ENCODE measurements at regions not wholly inside any gene's neighbourhood (a gene's known extent, or its start where the extent isn't known, plus 50 kb on each side); places are given as distances from the start of the nearest gene placed in this dataset.
"Not testable (repeated sequence)": the region's sequence is repeated elsewhere in the genome, so short reads cannot be mapped to it uniquely, and the experiment has no call there.

- H3K4me3 ChIP-seq (replicated peaks; ENCODE audit: insufficient read depth, low read length); DNase-seq (ENCODE audit: low read depth in 1 of 2, low spot score in 1 of 2); H3K27ac ChIP-seq (replicated peaks); H3K27me3 ChIP-seq (ENCODE audit: insufficient read depth, poor library complexity, severe bottlenecking): not testable (repeated sequence)
Measured at GRCh38 chr15:30688684-30689083, 62.8 kb downstream of the ARHGAP11B start.

GRCh38 chr15:30690153-30690552 is 64.2 kb downstream of the ARHGAP11B start:
- DNase-seq (ENCODE audit: low read depth in 1 of 2, low spot score in 1 of 2); H3K4me3 ChIP-seq (replicated peaks; ENCODE audit: insufficient read depth, low read length); H3K27ac ChIP-seq (replicated peaks); H3K27me3 ChIP-seq (ENCODE audit: insufficient read depth, poor library complexity, severe bottlenecking): not testable (repeated sequence)

GRCh38 chr15:30695811-30696210 is 69.9 kb downstream of the ARHGAP11B start:
- DNase-seq (ENCODE audit: low read depth in 1 of 2, low spot score in 1 of 2); H3K4me3 ChIP-seq (replicated peaks; ENCODE audit: insufficient read depth, low read length); H3K27ac ChIP-seq (replicated peaks); H3K27me3 ChIP-seq (ENCODE audit: insufficient read depth, poor library complexity, severe bottlenecking): not testable (repeated sequence)

- DNase-seq (ENCODE audit: low read depth in 1 of 2, low spot score in 1 of 2); H3K27ac ChIP-seq (replicated peaks); H3K27me3 ChIP-seq (ENCODE audit: insufficient read depth, poor library complexity, severe bottlenecking); H3K4me3 ChIP-seq (replicated peaks; ENCODE audit: insufficient read depth, low read length): not testable (repeated sequence)
Measured at GRCh38 chr15:30696439-30697314, 70.7 kb downstream of the ARHGAP11B start.

- H3K27me3 ChIP-seq (ENCODE audit: insufficient read depth, poor library complexity, severe bottlenecking); H3K4me3 ChIP-seq (replicated peaks; ENCODE audit: insufficient read depth, low read length); H3K27ac ChIP-seq (replicated peaks); DNase-seq (ENCODE audit: low read depth in 1 of 2, low spot score in 1 of 2): not testable (repeated sequence)
Measured at GRCh38 chr15:30697315-30697685, 71.4 kb downstream of the ARHGAP11B start.

GRCh38 chr15:30700006-30700597 is 74.2 kb downstream of the ARHGAP11B start:
- not testable (repeated sequence) for H3K4me3 ChIP-seq (replicated peaks; ENCODE audit: insufficient read depth, low read length); H3K27me3 ChIP-seq (ENCODE audit: insufficient read depth, poor library complexity, severe bottlenecking); DNase-seq (ENCODE audit: low read depth in 1 of 2, low spot score in 1 of 2); H3K27ac ChIP-seq (replicated peaks)

- not testable (repeated sequence) for H3K4me3 ChIP-seq (replicated peaks; ENCODE audit: insufficient read depth, low read length); DNase-seq (ENCODE audit: low read depth in 1 of 2, low spot score in 1 of 2); H3K27ac ChIP-seq (replicated peaks); H3K27me3 ChIP-seq (ENCODE audit: insufficient read depth, poor library complexity, severe bottlenecking)
Measured at GRCh38 chr15:30707976-30708685, 82.2 kb downstream of the ARHGAP11B start.

GRCh38 chr15:30708809-30709208 is 82.9 kb downstream of the ARHGAP11B start:
- H3K4me3 ChIP-seq (replicated peaks; ENCODE audit: insufficient read depth, low read length); H3K27me3 ChIP-seq (ENCODE audit: insufficient read depth, poor library complexity, severe bottlenecking); DNase-seq (ENCODE audit: low read depth in 1 of 2, low spot score in 1 of 2); H3K27ac ChIP-seq (replicated peaks): not testable (repeated sequence)

GRCh38 chr15:30718038-30718643 is 92.2 kb downstream of the ARHGAP11B start:
- not testable (repeated sequence) for H3K4me3 ChIP-seq (replicated peaks; ENCODE audit: insufficient read depth, low read length); H3K27ac ChIP-seq (replicated peaks); DNase-seq (ENCODE audit: low read depth in 1 of 2, low spot score in 1 of 2); H3K27me3 ChIP-seq (ENCODE audit: insufficient read depth, poor library complexity, severe bottlenecking)

- H3K4me3 ChIP-seq (replicated peaks; ENCODE audit: insufficient read depth, low read length); H3K27me3 ChIP-seq (ENCODE audit: insufficient read depth, poor library complexity, severe bottlenecking); H3K27ac ChIP-seq (replicated peaks); DNase-seq (ENCODE audit: low read depth in 1 of 2, low spot score in 1 of 2): not testable (repeated sequence)
Measured at GRCh38 chr15:30719363-30719762, 93.4 kb downstream of the ARHGAP11B start.

GRCh38 chr15:30720825-30721224 is 94.9 kb downstream of the ARHGAP11B start:
- H3K4me3 ChIP-seq (replicated peaks; ENCODE audit: insufficient read depth, low read length): not testable (repeated sequence)

GRCh38 chr15:30721529-30721928 is 95.6 kb downstream of the ARHGAP11B start:
- H3K4me3 ChIP-seq (replicated peaks; ENCODE audit: insufficient read depth, low read length); H3K27ac ChIP-seq (replicated peaks); DNase-seq (ENCODE audit: low read depth in 1 of 2, low spot score in 1 of 2); H3K27me3 ChIP-seq (ENCODE audit: insufficient read depth, poor library complexity, severe bottlenecking): not testable (repeated sequence)

More at GRCh38 chr15:30720825-30721224, 94.9 kb downstream of the ARHGAP11B start:
- DNase-seq (ENCODE audit: low read depth in 1 of 2, low spot score in 1 of 2); H3K27ac ChIP-seq (replicated peaks); H3K27me3 ChIP-seq (ENCODE audit: insufficient read depth, poor library complexity, severe bottlenecking): not testable (repeated sequence)
